MM.1S (cell line): ENCODE measurements at regions not wholly inside any gene's neighbourhood (a gene's known extent, or its start where the extent isn't known, plus 50 kb on each side); places are given as distances from the start of the nearest gene placed in this dataset.

Source experiments
- CTCF ChIP-seq: fragments of 300-600 bp; sonication (generic); IDR thresholded peaks from 2 replicates; pipeline ENCODE4 v1.5.1; 2016; ENCODE audit warnings: antibody characterized with exemption, low read length, mixed read lengths
- EZH2phosphoT487 ChIP-seq: fragments of 300-600 bp; sonication (generic); IDR thresholded peaks from 2 replicates; pipeline ENCODE4 v1.6.1; 2018; ENCODE audit warnings: antibody characterized with exemption, low read length

- TF ChIP-seq CTCF (no peak), EZH2phosphoT487 (no peak)
Observed at GRCh38 chr3:79874646-79875045, 106.8 kb upstream of the ROBO1 start.
